CD4-positive, alpha-beta T cell treated with Interferon gamma for 1 hour (primary cell): ENCODE measurements at regions not wholly inside any gene's neighbourhood (a gene's known extent, or its start where the extent isn't known, plus 50 kb on each side); places are given as distances from the start of the nearest gene placed in this dataset.

Source experiments
- DNase-seq: peaks from one replicate; pipeline ENCODE4 v3.0.0-alpha.2; 2020

DNA sequence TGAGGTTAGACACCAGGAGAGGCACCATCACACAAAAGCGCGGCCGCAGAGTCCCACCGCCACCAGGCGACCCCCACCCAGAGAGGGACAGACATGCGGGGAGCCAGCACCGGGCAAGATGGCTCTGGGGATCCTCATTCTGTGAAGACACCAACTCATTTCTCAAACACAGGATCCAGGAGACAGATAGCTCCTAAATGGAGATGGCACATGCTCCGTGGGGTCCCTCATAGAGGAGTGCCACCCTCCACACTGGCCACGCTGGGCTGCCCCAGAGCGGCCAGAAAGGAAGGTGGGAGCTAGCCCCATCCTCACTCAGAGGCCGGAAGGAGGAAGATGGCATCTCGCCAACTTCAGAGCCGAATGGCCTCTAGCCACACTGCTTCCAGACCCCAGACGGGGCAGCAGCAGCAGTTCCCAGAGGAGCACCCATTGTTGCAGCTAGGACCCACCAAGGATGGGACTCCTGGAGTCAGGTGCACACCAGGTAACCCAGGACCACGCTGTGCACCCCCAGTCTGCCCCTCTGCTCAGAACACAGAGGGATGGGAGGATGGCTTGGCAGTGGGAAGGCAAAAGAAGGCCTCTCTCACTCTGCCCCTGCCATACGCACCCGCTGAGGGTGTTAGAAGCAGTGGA is 78.6 kb downstream of the ZIC5 start:
- DNase-seq, result no peak

DNA sequence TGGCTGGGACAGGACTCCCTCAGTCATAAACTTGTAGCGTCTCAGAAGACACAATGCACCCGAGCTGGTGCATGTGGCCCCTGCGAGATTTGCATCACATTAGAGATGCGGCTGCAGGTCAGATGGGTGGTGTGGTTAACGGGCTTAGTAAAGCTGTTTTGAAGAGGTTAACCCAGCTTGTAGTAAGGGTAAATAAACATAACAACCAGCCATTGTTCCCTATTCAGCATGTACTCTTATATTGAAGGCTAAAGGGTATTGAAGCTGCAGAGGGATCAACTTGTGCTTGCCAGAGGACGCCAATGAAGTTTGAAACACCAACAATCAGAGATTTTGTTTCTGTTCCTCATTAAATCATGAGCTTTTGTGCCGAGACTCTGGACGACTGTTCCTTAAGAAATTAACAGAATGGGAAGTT is 79.4 kb downstream of the ZIC5 start:
- DNase-seq, result no peak

DNA sequence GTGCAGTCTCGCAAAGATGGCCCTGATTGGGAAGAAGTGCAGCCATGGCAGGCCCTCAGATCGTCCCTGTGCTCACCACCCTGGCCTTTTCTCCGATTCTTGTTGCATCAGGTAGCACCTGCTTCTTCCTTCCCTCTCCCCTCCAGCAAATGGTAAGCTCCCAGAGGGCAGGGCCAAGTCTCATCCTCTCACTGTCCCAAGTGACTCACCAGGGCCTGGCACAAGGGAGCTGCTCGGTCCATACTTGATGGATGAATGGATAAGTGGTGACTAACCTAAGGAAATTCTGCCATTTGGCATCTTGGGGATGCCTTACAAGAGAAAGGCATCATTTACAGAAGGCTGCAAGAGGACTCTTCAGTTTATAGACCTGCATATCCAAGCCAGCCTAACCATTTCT is 84.9 kb downstream of the ZIC5 start:
- no peak for DNase-seq

- DNase-seq, result no peak
Measured at GRCh38 chr13:99884913-99885312, 86.7 kb downstream of the ZIC5 start.

GRCh38 chr13:99883805-99884204 is 87.8 kb downstream of the ZIC5 start:
- DNase-seq, result no peak

DNA sequence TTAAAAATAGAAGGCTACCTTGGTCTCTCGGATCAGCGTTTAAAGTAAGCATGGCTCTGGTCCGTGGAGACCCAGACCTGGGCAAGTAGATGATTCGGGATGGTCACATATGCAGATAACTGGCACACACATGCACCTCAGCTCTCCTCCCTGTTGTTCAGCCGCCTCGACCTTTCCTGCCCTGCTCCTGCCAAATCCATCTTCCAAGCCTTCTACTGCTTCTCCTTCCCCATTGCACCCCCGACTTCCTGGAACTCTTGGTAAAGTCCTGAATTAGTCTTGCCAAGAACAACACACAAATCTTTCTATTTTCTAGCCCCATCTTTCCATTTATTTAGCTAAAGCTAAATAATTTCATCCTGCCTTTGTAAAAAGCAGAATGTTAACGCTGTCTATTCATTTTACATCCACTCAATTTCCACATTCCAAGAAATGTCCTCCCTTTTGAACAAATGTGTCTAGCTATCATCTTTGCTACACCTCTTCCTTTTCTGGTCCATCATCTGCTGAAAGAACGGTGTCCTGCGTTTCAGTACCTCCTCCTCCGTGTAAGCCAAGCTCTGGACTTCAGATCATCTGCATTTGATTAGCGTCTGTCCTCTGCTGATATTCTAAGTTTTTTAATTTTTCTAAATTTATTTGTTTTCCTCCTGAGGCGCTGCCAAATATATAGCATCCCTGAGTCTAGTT is 92.5 kb downstream of the ZIC5 start:
- DNase-seq, result no peak

- no peak for DNase-seq
Measured at GRCh38 chr13:99876651-99877050, 94.9 kb downstream of the ZIC5 start.

- DNase-seq, result no peak
Measured at GRCh38 chr13:99875391-99875790, 96.2 kb downstream of the ZIC5 start.

- DNase-seq, result no peak
Measured at GRCh38 chr13:99873832-99874430, 97.6 kb downstream of the ZIC5 start.

DNA sequence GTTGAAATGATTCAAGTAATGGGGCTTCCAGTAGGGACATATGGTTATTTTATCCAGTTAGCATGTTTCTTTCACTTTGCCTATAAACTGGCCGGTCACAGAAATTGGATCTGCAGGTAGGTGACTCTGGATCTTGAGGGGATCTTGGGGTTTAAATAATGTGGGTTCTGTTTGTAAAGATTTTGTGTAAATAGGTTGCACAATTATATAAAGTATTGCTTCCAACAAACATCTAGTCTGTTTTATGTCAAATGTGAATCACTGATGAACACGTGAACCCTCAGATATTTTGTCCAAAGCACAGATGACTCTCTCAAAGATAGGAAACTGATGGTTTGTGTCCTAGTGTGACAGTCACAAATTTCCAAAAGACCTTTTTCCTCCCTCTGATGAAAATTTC is 98.4 kb downstream of the ZIC5 start:
- no peak for DNase-seq

DNA sequence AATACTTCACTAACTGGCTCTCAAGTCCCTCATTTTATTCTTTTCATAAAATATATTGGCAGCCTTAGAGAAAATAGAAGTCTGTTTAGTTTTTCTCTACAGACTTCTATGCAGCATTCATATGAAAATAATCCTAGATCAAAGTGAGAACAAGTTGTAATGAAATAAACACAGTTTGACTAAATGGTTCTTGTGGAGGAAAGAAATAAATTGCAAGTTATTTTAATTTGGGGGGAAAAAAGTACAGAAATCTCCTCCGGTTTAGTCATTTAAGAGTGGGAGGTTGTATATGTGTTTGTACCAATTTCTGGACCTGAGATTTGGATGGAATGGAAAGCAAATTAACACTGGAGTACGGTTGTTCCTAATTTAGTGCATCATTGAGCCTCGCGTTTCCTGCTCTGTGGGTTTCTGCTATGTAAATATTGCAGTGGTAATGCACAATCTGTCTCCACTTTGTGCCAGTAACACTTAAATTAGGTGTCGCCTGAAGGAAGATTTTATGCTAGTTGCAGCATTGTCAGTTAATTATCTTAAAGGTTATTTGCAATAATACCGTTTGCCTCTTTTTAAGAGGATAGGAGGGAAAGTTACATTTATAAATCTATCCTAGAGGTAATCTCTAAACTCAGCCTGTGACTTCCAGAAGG is 100.2 kb downstream of the ZIC5 start:
- DNase-seq, result no peak

GRCh38 chr13:99870541-99870940 is 101.0 kb downstream of the ZIC5 start:
- DNase-seq, result no peak

DNA sequence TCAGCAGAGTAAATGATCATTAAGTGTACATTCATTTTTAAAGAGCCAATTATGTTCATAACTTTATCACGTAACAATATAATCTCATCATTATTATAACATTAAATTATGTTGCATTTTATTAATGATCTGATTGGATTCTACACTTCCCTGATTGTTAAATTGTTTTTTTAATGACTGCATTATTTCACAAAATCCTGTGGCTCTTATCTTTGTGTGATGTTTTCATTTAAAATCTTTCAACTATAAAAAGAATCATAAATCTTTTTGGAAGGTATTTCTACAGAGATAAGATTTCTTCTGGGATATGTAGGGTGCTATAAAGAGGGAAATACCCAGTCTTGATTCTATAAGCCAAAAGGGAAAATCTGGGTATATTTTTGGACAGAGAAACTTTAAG is 101.7 kb downstream of the ZIC5 start:
- no peak for DNase-seq

DNA sequence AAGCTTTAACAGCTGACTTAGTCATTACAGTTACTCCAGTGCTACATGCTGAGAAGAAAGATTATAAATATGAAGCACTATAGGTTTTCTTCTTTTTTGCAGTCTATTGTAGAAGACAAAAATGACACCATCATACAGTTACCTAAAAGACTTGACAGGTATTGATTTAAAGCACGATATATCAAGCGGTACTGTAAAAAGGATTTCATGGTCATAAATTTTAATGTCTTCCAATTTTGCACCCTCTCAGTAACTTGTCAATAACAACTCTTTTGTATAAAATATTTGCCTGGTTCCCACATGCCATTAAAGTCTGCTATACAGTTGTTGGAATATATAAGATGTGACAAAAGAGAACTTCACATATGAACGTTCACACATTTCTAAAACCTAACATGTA is 102.8 kb downstream of the ZIC5 start:
- DNase-seq, result no peak

DNA sequence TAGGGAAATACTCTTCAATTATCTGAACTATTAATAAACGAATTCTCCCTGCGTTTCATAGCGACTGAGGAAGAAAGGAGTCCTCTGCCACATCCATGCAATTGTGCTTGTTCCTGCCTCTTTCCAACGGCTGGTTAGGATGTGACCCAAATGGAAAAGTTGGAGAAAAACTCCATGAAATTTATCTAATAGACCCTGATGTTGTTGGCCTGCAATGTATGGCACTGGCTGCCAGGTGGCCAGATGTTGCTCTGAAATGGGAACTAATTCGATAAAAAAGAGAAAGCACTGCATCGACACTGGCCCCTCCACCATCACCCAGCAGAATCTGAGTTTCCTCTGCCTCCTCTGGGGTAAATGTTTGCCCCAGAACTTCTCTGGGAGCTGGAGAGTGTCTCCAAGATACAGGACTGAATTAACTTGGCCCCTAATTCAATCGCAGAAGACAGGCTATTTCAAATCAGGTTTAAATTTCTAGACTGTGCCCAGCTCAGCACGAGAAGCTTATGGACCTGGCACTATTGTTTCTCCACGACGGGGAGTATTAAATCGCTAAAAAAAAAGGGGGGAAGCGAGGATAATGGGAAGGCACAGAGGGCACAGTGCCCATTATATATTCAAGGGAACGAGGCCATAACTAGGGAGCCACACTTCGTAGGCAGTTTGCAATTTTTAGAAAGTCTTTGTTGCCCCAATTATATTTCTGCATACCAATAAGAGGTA is 103.9 kb downstream of the ZIC5 start:
- DNase-seq, result no peak

- DNase-seq, result no peak
Measured at GRCh38 chr13:99866781-99867180, 104.8 kb downstream of the ZIC5 start.

GRCh38 chr13:99865420-99865930 is 106.1 kb downstream of the ZIC5 start:
- DNase-seq, result no peak

DNA sequence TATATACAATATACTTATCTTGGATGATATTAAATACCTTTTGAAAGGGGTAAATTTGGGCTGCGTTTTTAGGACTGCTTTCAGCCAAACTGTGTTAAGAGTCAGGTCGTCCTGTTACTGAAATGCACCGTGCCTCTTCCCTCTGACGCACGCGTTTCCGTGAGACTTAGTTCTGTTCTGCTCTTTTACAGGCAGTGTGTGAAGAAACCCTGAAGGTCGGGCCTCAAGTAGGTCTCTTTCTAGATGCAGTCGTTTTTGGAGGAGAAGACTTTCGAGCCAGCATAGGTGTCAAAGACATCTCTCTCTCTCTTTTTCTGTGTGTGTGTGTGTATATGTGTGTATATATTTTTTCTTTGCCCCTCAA is 107.0 kb downstream of the ZIC5 start:
- DNase-seq, result no peak

GRCh38 chr13:99863789-99864626 is 107.6 kb downstream of the ZIC5 start:
- no peak for DNase-seq

- no peak for DNase-seq
Measured at GRCh38 chr13:99862244-99862643, 109.3 kb downstream of the ZIC5 start.

DNA sequence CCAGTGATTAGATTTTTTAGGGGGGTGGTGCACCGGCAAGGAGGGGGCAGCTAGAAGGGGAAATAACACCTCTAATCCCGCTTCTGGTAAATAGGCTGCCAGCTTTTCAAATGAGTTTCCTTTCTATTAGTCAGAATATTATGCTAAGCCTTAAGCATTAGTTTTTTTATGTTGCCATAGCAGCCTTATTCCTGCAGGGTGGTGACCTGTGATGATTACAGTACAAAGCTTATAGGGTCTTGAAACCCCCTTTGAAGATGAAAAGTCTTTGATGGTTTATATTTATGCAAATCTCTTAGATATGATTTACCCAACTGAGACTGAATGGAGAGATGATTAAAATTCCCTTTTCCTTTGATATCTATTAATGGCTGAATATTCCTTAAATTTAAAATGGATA is 109.8 kb downstream of the ZIC5 start:
- DNase-seq, result no peak

DNA sequence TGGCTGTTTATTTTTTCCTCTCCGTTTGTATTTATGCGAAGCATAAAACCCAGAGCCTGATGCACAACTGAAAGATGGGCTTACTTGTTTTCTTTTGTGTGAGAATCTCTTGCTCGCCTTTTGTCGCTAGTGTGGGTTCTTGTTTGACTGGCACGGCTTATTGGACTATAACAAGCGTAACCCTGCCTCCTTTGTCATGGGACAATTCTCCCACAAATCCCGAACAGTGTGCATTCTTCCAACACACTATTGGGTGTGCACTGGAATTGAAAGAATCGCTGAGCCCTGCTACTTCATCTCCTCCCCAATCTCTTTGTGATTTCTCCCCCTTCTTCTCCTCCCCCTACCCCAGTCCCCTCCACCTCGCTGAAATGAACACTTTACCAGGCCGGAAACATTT is 110.8 kb downstream of the ZIC5 start:
- DNase-seq, result no peak
